ENCODE measurements at regions not wholly inside any gene's neighbourhood (a gene's known extent, or its start where the extent isn't known, plus 50 kb on each side); places are given as distances from the start of the nearest gene placed in this dataset.

DNA sequence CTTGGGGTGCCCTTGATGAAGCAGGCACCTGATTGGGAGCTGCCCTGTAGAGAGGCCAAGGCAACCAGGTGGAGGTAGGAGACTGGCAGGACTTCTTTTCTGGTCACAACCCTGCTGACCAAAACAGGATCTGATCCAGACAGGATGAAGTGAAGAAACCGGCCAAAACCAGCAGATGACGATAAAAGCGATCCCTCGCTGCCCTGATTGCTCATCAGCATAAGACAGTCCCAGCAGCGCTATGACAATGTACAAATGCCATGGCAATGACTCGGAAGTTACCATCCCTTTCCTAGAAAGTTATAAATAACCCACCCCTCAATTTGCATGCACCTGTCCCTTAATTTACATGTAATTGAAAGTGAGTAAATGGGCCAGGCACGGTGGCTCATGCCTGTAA is 88.4 kb upstream of the PDE10A start:
- TF ChIP-seq POLR2AphosphoS5 (IDR thresholded peaks at IDR 0.05): no peak
- TF ChIP-seq, protein P1, sequence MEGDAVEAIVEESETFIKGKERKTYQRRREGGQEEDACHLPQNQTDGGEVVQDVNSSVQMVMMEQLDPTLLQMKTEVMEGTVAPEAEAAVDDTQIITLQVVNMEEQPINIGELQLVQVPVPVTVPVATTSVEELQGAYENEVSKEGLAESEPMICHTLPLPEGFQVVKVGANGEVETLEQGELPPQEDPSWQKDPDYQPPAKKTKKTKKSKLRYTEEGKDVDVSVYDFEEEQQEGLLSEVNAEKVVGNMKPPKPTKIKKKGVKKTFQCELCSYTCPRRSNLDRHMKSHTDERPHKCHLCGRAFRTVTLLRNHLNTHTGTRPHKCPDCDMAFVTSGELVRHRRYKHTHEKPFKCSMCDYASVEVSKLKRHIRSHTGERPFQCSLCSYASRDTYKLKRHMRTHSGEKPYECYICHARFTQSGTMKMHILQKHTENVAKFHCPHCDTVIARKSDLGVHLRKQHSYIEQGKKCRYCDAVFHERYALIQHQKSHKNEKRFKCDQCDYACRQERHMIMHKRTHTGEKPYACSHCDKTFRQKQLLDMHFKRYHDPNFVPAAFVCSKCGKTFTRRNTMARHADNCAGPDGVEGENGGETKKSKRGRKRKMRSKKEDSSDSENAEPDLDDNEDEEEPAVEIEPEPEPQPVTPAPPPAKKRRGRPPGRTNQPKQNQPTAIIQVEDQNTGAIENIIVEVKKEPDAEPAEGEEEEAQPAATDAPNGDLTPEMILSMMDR (IDR thresholded peaks at IDR 0.05): no peak
- TF ChIP-seq POLR2A (IDR thresholded peaks at IDR 0.05): no peak
- TF ChIP-seq EP300 (IDR thresholded peaks at IDR 0.05): no peak
